GM18870 (cell line): ENCODE measurements at regions not wholly inside any gene's neighbourhood (a gene's known extent, or its start where the extent isn't known, plus 50 kb on each side); places are given as distances from the start of the nearest gene placed in this dataset.
"Not testable (repeated sequence)": the region's sequence is repeated elsewhere in the genome, so short reads cannot be mapped to it uniquely, and the experiment has no call there.

Source experiments
- ATAC-seq: cut with Tn5 transposase; IDR thresholded peaks from one replicate; pipeline ENCODE4 v1.9.1; 2021; ENCODE audit warnings: moderate library complexity; ENCODE audit not compliant: unreplicated experiment

DNA sequence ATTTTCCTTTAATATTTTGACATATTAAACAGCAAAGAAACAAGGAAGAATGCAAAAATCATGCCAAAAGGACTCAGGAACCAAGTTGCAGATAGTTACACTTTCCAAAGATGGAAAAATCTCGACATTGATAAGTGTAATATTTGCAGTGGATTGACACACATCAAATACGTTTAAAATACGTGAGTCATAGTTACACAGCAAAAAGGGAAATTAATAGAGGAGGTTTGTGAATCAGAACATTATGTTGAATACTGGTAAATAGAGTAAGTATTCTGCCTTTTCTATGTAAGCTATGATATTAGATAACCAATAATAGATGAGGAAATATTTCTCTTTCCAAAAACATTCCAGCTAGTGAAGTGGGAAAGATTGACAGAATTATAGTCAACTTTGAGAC lies 1761.3 kb upstream of the IGFBP7 start:
- no peak for ATAC-seq

DNA sequence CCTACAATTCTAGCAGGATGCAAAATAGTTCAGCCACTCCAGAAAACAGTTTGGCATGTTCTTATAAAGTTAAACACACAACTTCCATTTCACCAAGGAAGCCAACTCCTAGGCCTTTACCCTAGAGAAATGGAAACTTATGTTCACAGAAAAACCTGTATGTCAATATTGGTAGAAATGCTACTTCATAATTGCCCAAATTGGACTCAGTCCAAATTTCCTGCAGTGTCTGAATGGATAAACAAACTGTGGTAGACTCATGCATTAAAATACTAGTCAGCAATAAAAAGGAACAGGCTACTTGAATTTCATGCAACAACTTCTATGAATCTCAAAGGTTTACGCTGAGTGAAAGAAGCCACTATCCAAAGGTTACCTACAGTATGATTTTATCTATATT lies 1738.8 kb upstream of the IGFBP7 start:
- no peak for ATAC-seq

DNA sequence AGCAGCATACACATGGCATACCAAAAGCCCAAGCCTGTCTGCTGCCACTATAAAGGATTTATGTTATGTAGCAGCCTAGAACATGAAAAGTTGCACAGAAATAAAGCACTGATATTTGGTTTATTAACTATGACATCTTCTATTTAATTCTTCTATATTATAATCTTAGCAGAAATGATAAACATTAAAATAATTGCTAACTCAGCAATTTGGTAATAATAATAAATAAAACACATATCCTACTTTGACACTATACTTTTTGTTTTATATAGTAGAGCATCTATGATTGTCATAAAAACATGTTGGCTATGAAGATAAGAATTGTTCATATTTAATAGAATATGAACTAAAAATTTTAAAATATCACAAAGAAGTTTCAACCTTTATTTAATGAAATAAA lies 1733.3 kb upstream of the IGFBP7 start:
- ATAC-seq = no peak

DNA sequence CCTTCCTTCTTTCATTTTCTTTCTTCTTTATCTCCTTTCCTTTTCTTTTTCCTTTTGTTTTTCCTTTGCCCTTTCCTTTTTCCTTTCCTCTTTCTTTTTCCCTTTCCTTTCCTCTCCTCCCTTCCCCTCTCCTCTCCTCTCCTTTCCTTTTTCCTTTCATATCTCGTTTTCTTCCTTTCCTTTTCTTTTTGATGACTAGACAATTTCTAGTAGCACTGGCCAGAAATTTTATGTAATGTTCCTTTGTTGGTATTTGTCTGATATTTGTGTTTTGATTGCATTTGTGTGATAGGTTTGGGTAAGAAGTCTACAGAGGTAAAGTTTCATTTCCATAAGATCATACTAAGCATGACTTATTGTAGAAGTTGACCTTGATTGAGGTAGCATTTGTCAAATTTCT lies 1722.9 kb upstream of the IGFBP7 start:
- ATAC-seq = no peak

DNA sequence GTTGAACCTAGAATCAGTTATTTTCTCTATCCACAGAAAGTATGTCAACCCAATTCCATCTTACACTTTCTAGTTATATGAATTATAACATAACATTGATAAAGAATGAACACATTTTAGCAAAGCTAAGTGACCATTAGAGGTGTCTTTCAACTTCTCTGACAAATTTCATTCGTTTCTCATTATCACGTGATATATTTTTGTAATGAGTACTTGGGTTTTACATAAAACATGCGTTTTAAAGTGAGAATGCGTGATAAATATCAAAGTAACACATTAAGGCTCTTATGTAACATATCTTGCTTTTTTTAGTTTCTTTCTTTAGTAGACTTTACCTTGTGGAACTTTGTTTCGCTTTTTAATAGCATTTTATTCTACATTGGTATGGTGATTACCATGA lies 1715.1 kb upstream of the IGFBP7 start:
- no peak for ATAC-seq

DNA sequence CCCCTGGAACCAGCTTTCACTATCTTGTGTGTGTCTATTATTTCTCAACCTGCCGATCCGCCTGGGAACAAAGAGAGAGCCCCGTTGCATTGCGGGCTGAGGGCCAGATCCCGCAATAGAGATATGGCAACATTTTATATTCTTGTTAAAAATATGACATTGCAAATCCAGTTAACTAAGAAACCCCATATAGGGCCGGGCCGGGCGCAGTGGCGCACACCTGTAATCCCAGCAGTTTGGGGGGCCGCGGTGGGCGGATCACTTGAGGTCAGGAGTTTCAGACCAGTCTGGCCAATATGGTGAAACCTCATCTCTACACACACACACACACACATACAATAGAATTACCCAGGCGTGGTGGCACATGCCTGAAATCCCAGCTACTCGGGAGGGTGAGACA lies 1708.4 kb upstream of the IGFBP7 start:
- not testable (repeated sequence) for ATAC-seq

DNA sequence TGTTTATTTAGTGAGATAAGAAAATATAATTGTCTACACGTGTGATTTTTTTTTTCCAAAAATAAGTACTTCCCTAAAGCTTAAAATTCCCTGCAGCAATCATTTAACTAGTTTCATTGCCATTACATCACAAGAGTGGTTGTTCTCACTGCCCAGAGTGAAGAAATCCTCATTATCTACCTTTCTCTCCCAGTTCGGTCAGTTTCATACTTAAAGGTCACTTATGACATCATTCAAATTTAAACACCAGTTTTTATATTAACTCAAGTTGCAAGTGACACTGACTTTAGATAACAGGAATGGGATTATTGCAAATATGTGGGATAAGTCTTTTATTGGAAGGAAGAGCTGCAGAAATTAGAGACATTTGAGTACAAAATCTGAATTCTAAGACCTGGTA lies 1699.8 kb upstream of the IGFBP7 start:
- no peak for ATAC-seq

DNA sequence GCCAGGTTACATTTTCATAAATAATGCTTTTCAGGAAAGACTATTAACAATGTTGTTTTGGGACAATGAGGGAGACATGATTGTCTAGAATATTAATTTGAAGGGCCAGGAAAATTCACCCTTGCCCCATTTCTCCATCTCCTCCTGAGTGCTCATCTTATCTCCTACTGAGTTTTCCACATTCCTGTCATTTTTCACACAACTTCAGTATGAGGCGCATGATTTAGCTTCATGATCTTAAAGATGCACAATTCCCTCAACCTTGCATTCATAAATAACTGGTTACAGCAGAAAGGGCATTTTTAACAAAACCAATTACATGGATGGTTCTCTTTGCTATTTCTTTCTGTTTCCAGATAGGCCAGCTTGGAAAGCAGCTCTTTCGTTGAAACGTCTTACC lies 1699.2 kb upstream of the IGFBP7 start:
- ATAC-seq = no peak

DNA sequence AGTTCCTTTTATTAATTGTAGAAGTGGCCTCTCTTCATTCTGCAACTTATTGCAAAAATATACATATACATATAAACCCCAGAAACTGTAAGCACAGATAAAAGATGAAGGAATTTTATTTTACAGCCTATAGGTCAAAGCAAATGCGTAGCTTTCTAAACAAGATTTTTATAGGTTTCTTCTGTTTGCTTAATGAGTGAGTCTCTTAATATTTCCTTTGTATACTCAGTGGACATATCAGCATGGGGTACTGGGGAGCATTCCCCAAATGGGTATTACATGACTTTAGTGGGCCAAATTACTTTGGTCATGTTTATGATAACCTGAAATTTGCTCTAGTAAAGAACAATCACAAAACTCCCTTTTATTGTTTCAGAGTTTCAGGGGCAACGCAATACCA lies 1698.6 kb upstream of the IGFBP7 start:
- no peak for ATAC-seq

DNA sequence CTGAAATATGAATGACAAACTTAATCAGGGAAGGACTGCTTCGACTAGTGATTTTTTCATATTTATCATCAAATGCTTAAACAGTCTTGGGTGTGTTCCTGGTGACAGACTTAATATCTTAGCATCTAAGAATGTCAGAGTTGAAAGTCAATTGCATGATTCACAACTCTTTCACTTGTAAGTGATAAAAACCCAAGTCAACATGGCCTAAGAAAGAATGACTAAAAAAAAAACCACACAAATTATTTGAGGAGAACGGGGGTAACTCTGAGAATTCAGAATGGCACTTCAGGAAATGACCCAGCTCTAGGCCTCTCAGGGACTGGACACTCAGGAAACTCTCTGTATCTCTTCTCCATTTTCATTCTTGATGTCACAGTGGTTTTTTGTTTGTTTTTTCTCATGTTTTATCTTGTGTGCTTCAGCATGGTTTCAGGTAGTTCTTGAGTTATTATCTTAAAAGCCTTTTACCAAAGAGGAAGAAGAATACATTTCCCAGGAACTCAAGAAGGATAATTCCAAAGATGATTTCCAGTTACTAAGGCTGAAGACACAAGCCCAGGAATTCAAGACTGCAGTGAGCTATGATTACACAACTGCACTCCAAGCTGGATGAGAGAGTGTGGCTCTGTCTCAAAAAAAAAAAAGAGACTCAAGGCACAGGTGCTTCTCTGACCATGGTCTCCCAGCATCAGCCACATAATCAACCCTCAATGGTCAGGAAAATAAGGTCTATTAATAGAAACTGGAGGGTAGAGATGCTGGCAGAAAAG lies 1697.8 kb upstream of the IGFBP7 start:
- no peak for ATAC-seq

DNA sequence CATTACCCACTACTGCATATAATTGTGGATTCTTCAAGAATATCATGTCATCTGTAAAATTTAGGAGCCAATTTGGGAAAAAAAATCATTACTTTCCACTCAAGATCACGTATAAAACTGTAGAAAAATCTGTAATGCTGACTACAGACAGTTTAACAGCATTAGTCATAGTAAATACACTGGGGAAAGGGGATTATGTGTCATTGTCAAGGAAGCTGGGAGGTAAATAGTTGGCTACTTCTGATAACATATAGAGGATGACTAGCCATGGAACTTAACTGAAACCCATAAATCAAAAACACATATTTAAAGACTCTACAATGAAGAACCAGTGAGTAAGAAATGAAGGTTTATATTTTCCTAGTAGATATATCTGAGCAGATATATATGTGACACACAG lies 1666.4 kb upstream of the IGFBP7 start:
- ATAC-seq = no peak

DNA sequence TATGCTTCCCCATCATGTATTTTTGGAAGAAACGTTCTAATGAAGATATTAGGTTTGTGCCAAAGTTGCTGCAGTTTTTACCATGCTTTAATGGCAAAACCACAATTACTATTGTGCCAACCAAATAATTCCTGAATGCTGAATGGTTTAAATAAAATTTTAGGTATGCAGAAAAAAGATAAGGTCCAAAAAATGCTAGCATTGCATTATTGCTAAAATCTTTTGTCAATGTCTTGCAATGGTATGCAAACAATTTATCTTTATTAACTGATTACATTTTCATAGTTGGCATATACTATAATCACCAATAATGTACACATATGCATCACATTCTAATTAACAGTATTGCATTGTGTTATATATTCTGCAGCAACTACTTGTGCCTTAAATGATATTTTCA lies 1657.4 kb upstream of the IGFBP7 start:
- ATAC-seq = no peak

DNA sequence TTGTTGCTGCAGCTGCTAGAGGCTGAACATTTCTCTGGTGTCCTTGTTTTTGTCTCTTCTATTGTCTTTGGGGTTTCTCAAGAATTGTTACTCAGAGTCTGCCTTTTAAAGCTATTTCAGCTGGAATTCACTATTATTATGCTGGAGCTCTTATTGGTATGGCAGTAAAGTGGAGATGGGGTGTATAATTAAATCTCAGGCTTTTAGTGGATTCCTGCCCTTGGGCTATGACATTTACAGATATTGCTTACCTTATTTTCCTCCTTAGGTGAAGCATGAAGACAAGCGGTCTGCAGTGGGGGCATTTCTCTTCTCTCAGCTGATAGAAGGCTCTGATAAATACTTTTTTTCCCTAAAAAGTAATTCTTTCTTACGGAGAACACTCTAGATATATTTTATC lies 1656.6 kb upstream of the IGFBP7 start:
- no peak for ATAC-seq

DNA sequence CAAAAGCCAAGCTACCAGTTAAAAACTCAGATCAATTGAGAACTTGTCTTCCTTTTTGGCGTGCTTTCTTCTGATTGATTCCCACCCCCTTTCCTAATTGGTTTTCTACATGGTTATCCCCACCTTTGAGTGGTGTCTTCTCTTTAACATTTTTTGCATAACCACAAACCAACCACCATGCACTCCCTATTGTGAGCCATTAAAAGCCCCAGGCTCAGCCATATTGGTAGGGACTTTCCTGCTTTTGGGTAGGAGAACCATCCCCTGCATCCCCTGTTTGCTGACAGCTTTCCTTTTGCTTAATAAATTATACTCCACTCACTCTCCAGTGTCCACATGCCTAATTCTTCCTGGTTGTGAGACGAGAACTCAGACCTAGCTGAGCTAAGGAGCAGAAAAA lies 1651.4 kb upstream of the IGFBP7 start:
- ATAC-seq = no peak

DNA sequence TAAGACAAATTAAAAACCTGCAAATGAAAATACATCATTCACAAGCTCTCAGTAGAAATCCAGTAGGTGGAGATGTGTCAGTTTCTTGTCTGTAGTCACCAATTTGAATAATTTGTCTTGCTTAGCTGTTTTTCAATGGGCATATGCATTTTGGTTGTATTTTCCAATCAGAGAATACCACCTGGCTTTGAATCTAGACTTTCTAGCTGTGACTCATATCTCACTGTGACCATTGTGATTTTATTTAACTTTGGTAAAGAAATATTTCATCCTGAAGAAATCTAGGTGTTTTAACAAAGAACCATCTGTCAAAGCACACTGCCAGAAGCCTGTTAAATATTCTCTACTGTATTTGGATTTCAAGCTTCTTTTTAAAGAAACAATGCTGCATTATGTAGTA lies 1650.6 kb upstream of the IGFBP7 start:
- ATAC-seq = no peak

DNA sequence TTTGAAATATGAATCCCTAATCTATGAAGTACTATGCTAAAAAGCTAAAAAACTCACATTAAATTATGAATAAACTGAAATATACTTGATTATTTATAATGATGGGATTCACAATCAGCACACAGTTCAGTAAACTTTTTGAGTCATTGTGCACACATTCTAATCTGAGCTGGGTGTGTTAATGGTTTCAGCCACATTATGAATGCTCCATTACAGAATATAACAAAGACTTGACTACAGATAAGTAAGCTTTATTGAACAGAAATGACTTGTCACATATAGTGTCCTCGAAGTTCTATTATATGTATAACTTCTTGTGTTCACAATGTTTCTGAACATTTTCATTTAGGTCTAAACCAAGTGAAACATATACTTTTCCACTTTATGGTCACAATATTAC lies 1649.9 kb upstream of the IGFBP7 start:
- ATAC-seq = no peak

DNA sequence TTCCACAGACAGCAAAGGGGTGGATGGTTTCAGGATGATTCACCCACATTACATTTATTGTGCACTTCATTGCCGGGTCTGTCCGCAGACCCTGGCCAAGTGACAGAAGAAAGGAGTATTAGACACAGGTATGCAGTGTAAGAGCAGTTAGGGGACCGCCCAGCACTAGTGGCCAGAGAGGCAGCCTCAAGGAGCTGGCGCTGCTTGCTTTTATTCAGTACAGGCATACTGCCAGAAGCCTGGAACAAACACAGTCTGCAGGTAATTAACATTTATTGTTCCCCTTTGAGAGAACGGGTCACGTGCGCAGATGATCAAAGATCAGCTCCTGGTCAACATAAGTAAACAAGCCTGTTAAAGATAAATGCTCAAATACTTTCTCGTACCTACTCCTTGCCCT lies 1639.0 kb upstream of the IGFBP7 start:
- ATAC-seq = no peak

DNA sequence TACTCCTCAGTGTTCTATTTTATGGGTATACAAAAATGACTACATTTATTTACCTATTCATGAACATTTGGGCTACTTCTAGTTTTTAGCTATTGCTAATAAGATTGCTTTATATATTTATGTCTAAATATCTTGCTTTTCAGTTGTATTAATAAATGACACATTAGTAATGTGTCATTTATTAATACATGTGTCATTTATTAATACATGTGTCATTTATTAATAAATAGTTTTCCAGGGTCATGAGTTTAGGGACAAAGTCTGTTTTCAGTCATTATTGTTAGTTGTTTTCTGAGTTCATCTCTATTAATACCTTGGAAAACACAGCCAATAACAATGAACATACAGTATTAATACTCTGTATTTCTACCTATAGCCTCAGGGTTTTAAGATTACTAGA lies 1630.7 kb upstream of the IGFBP7 start:
- ATAC-seq = no peak

DNA sequence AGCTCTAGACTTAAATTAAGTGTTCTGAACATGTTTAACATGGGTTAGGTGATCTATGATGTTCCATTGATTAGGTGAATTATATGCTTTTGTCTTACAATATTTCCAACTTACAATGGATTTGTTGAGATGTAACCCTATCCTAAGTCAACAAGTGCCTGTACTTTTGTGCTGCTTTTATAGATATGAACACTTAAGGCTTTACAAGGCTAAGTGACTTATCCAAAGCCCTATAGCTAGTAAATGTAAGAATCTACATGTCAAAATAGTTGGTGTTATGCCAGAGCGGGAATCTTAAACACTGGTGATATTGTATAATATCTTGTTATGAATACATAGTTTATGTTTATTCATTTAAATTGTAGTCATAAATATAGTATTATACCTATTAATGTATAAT lies 1629.1 kb upstream of the IGFBP7 start:
- no peak for ATAC-seq

DNA sequence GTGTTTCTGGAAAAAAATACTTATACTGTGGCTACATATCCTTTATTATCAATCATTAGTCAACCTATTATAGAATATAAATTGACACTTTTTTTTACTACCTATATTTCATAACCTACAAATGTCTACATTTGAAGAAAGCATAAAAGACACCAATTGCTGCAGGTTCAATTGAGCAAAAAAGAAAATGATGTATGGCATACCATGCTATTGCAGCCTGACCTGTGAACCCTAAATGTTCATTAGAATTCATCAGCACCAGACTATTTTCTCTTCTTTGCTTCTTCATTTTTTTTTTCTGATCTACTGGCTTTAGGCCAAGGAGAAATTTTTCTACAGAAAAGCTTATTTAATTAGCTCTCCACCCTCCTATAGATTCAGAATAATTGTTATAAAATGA lies 1628.2 kb upstream of the IGFBP7 start:
- no peak for ATAC-seq

DNA sequence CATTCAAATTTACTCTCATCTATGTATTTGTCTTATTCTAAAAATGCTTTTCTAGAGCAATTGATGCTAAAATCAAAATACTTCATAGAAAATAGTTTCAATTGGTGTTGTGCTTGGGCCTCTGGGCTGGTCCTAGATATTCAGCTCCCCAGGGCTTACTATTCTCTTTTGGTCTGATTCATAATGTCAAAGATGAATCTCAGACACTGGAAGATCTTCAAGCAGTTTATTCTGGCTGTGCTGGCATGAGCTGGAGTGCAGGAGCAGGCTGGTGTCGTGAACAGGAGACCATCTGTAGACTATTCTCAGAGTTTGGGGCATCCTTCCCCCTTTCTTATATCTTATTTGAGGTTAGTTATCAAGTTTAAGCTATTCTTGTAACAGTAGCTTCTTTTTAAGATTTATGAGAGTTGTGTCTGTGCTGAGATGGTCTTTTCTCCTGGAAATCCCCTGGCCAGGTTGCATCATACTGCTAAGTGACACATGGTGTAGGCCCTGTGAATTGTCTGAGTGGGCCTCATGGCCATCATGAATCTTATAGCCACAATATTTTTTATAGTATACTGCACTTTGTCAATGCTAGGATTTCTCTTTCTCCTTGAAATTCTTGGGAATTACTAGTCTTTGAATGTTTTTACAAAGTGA lies 1624.0 kb upstream of the IGFBP7 start:
- ATAC-seq = no peak

DNA sequence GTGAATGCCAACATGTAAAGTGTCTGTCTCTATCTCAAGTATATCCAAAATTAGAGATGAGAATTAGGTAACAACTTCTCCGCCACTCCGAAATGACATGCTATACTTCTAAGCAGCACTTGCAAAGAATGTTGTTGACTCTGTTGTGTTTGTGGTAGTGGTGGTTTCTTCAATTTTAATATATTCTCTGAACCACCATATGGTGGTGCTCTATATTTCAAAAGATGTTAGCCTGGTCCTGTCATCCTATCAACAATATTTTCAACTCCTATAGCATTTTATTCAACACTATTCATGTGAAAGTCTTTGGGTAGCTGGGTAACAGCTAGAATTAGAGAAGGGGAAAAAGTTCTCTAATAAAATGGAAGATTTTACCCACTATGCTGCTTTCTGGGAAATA lies 1622.8 kb upstream of the IGFBP7 start:
- no peak for ATAC-seq

DNA sequence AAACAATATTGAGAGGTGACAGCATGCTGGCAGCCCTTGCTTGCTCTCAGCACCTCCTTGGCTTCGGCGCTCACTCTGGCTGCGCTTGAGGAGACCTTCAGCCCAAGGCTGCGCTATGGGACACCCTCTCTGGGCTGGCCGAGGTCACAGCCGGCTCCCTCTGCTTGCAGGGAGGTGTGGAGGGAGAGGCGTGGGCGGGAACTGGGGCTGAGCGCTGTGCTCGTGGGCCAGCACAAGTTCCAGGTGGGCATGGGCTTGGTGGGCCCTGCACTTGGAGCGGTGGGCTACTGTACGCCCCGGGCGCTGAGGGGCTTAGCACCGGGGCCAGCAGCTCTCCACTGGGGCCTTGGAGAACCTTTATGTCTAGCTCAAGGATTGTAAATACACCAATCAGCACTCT lies 1613.8 kb upstream of the IGFBP7 start:
- no peak for ATAC-seq
